ENCODE measurements at regions not wholly inside any gene's neighbourhood (a gene's known extent, or its start where the extent isn't known, plus 50 kb on each side); places are given as distances from the start of the nearest gene placed in this dataset.

- Histone ChIP-seq H3K4me1 (no peaks in the 10 kb centered on the region), H3K27me3 (no peaks in the 10 kb centered on the region), H3K9me3 (no peaks in the 10 kb centered on the region), H3K4me3 (no peak overlapping the region), H3K27ac (no peak overlapping the region), H3K36me3 (no peaks in the 10 kb centered on the region)
- 73 to 81% methylated on average over 1 of the region's 1 CpG for WGBS, 2 donors
- DNase-seq (no peak), FAIRE-seq (no peak), ATAC-seq (no peak)
- intact Hi-C loops (cut with DNase I), result no loop called here
- no peak for TF ChIP-seq CTCF (IDR thresholded peaks at IDR 0.05)
Measured at GRCh38 chr6:119614138-119614537, 264.6 kb upstream of the MAN1A1 start.

GRCh38 chr6:119612911-119613381, 263.4 kb upstream of the MAN1A1 start:
- intact Hi-C loops (cut with DNase I), result no loop called here
- no peaks in the 10 kb centered on the region for H3K27me3 ChIP-seq
- H3K4me3 ChIP-seq, result no peak overlapping the region
- no peaks in the 10 kb centered on the region for H3K9me3 ChIP-seq
- ATAC-seq (no peak), FAIRE-seq (no peak), DNase-seq (no peak)
- H3K27ac ChIP-seq, result no peak overlapping the region
- H3K36me3 ChIP-seq, result no peaks in the 10 kb centered on the region
- TF ChIP-seq CTCF (IDR thresholded peaks at IDR 0.05), result no peak
- no peaks in the 10 kb centered on the region for H3K4me1 ChIP-seq

- intact Hi-C loops (cut with DNase I), result no loop called here
Measured at GRCh38 chr6:119612176-119612891, 262.8 kb upstream of the MAN1A1 start.

GRCh38 chr6:119610754-119611153, 261.2 kb upstream of the MAN1A1 start:
- no peak overlapping the region for H3K4me3 ChIP-seq
- FAIRE-seq, result no peak
- H3K4me1 ChIP-seq, result no peaks in the 10 kb centered on the region
- ATAC-seq, result no peak
- TF ChIP-seq CTCF (IDR thresholded peaks at IDR 0.05), result no peak
- H3K9me3 ChIP-seq, result no peaks in the 10 kb centered on the region
- no peak overlapping the region for H3K27ac ChIP-seq
- no peaks in the 10 kb centered on the region for H3K36me3 ChIP-seq
- DNase-seq, result no peak
- intact Hi-C loops (cut with DNase I), result no loop called here
- WGBS, 2 donors, result 86 to 95% methylated on average over 1 of the region's 1 CpG
- no peaks in the 10 kb centered on the region for H3K27me3 ChIP-seq

More at GRCh38 chr6:119612176-119612891, 262.8 kb upstream of the MAN1A1 start:
- 62 to 63% methylated on average over 3 of the region's 3 CpGs for WGBS, 2 donors
- H3K27ac ChIP-seq, result no peak overlapping the region
- no peaks in the 10 kb centered on the region for H3K27me3 ChIP-seq
- no peak for TF ChIP-seq CTCF (IDR thresholded peaks at IDR 0.05)
- ATAC-seq, result no peak
- DNase-seq, result no peak
- no peaks in the 10 kb centered on the region for H3K4me1 ChIP-seq
- no peak overlapping the region for H3K4me3 ChIP-seq
- H3K9me3 ChIP-seq, result no peaks in the 10 kb centered on the region
- no peak for FAIRE-seq
- H3K36me3 ChIP-seq, result no peaks in the 10 kb centered on the region

- Histone ChIP-seq H3K27me3 (no peaks in the 10 kb centered on the region), H3K36me3 (no peaks in the 10 kb centered on the region), H3K4me1 (no peaks in the 10 kb centered on the region), H3K4me3 (no peak overlapping the region), H3K9me3 (no peaks in the 10 kb centered on the region), H3K27ac (no peak overlapping the region)
- no peak for FAIRE-seq
- no peak for DNase-seq
- intact Hi-C loops (cut with DNase I), result no loop called here
- no peak for TF ChIP-seq CTCF (IDR thresholded peaks at IDR 0.05)
- ATAC-seq, result no peak
Measured at GRCh38 chr6:119610265-119610664, 260.7 kb upstream of the MAN1A1 start.
